HG03196 (cell line): ENCODE measurements at regions not wholly inside any gene's neighbourhood (a gene's known extent, or its start where the extent isn't known, plus 50 kb on each side); places are given as distances from the start of the nearest gene placed in this dataset.
A peak's percentile ranks its signal among the peaks of the same experiment; 100 is the strongest.
"Not testable (repeated sequence)": the region's sequence is repeated elsewhere in the genome, so short reads cannot be mapped to it uniquely, and the experiment has no call there.

Experiments used
- ATAC-seq: cut with Tn5 transposase; IDR thresholded peaks from one replicate; pipeline ENCODE4 v1.9.1; 2021; ENCODE audit not compliant: unreplicated experiment

DNA sequence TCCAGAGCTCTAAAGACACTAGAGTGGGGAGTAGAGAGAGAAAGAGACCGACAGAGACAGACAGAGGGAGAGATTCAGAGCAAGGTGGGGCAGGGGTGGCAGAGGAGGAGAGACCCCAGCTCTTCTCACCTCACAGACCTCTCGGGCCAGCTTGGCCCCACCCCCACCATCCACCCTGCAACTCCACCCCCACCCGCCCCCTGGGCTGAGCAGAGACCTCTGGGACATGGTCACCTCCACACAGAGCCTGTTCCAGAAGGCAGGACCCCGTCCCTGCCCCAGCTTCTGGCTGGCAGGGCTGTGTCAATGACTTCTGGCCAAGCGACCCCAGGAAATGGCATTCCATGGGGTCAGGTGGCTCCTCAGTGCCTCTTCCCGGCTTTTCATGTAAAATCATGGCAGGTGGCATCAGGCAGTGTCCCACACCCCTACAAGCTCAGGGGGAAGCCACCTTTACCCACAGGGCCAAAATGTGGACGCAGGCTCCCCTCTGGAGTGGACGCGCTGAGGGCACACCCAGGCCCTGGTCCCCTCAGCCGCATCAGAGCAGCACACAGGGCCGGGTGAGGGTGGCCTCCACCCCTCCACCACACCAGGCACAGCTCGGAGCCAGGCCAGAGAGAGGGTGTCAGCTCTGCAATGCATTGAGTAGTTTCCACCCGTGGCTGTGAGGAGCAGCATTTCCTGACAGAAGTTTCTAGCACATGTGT lies 131.2 kb upstream of the LPCAT1 start:
- no peak for ATAC-seq

DNA sequence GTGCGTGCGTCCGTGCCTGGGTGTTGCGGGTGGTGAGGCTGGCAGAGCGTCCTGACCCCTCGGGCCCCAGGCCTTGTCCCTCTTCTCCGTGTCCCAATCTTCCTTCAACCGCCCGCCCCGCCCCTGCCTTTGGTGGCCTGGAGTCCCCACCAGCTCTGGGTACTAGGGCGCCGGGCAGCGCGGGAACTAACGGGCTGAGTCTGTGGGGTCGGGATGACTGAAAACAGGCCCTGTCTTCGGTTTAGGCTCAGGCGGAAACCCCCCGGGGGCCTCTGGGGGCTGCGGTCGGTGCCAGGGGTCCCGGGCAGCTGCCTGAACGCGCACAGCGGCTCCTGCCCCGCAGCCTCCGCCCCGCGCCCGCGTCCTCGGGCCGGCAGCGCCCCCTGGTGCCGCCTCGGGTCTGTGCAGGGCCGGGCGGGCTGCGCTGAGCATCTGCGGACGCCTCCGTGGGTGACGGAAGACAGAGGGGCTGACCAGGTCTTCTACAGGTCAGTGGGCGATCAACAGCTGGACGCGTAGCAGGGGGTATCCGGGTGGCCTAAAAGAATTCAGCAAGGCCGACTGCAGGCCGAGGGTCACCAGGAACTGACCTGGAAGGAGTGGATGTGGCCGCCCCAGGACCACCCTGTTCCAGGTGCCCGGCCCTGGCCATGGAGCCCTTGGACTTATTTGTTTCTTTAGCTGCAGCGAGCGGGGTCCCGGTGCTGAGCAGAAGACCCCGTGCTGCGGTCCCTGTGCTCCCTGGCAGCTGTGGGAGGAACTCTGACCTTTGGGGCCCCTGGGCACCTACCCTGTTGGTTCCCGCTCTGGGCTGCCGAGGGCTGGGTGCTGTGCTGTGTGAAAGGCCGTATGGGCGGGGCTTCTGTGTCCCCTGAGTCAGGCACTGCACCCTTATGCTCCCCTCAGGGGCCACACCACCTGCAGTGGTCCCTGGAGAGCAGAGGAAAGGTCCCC lies 130.2 kb upstream of the LPCAT1 start:
- peak; percentile 80 for ATAC-seq

DNA sequence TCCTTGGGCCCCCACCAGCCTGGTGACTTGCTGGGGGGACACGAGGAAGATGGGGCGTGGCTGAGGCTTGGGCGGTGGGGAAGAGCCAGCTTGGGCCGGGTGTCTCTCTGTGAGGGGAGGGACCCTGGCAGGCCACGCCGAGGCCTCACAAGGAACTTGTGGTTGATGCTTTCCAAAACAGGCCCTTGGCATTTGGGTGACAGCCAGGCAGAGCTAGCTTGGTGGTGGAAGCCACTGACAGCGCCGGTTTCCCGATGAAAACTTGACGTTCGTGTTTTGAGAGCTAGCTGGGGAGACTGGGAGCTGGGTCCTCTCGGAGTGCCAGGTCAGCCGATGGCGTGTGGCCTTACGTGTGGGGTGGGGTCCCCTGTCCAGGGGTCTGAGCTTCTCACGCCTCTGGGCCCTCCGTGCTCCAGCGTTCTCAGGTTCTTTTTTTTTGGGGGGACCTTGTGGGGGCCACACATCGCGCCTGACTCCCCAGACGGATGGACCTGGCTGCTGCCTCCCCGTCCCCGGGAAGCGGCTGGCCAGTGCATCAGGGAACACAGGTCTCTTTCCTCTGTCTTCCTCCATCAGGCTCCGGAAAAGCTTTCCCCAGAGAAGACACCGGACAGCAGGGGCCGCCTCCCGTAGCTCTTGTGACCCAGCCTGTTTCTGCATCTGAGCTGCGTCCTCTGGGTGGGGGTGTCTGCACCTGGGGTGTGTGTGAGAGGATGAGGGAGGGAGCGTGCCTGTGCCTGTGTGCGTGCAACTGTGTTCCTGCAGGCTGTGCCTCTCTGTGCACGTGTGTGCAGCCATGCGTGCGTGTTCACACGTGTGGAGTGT lies 129.3 kb upstream of the LPCAT1 start:
- peak; percentile 10 for ATAC-seq

DNA sequence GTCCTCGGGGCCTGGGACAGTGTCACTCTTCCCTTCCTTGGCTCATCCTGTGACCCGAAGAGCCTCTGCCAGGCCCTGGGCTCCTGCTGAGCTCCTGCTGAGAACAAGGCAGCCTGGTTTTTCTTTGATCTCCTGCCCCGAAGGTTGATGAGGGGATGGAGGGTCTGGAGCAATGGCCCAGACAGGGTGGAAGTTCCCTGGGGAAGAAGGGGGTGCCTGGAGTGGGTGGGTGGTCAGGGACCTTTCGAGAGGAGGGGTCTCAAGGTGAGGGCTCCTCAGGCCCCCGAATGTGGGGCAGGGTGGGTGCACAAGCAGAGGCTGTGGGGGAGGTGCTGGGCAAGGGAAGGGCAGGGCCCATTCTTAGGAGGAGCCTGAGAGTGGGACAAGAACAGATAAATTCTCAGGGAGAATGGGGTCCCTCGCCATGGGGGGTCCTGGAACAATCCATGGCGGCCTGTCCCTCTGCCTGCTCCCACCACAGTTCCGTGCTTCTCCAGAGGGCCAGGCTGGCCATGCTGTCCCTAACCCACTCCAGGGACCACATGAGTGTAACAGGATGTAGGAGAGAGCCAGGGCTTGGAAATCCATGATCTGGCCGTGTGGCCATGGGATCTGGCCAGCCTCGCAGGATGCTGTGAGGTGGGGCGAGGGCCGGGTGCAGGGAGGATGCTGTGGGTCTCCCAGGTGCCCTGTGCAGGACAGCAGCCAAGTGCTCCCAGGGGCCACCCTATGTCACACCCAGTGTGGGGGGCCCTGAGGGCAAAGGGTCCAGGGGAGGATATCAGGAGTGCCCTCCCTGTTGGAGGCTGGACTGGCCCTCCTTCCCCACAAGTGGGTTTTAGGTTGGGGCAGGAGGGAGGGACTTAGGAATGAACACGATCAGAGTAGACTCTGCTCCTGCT lies 128.5 kb upstream of the LPCAT1 start:
- ATAC-seq, result no peak

DNA sequence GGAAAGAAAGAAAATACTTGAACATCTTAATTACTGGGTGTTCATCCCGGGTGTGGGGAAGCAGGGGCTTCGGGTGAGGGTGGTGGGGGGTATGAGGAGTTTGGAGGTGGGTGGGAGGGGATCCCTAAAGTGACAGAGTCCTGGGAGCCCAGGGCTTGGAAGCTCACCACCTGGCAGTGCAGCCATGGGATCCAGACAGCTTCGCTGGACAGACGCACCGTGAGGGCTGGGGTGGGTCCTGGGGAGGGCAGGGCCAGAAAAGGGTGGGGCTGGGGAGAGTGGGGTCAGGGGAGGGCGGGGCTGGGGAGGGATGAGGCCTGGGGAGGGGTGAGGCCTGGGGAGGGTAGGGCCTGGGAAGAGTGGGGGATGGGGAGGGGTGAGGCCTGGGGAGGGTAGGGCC lies 127.5 kb upstream of the LPCAT1 start:
- no peak for ATAC-seq

DNA sequence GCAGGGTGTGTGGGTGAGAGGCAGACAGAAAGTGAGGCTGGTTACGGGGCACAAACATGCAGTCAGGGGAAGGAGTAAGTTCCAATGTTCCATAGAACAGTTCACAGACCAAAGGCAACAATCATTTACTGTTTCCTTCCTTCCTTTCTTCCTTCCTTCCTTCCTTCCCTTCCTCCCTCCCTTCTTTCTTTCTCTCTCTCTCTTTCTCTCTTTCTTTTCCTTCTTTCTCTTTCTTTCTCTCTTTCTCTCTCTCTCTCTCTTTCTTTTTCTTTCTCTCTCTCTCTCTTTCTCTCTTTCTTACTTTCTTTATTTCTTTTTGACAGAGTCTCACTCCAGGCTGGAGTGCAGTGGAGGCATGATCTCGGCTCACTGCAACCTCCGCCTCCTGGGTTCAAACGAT lies 125.8 kb upstream of the LPCAT1 start:
- no peak for ATAC-seq

DNA sequence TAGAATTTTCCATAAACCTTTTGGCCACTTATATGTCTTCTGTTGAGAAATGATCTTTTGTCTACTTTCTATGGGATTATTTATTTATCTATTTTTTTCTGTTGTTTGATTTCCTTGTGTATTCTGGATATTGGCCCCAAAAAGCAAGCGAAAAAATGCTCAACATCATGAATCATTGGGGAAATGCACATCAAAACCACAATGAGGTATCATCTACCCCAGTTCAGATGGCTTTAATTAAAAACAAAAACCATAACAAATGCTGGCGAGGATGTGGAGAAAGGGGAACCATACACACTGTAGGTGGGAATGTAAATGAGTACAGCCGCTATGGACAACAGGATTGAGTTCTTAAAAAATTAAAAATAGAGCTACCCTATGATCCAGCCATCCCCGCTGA lies 125.0 kb upstream of the LPCAT1 start:
- ATAC-seq, result no peak

DNA sequence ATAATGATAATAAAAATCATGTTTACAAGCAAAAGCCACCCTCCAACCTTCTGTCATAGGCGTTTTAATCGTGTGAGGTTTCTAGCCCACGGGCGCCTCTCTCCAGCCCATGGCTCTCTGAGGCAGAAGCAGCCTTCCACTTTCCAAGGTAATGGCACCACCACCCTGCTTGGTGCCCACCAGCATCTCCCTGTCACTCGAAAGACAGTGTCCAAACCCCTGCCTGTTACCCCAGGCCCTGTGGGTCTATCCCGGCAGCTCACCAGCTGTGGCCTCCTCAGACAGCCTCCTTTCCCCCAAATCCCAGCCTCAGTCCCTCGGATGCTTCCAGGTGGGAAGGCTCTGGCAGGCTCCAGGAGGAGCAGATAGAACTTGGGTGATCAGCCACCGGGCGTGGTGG lies 123.8 kb upstream of the LPCAT1 start:
- no peak for ATAC-seq

DNA sequence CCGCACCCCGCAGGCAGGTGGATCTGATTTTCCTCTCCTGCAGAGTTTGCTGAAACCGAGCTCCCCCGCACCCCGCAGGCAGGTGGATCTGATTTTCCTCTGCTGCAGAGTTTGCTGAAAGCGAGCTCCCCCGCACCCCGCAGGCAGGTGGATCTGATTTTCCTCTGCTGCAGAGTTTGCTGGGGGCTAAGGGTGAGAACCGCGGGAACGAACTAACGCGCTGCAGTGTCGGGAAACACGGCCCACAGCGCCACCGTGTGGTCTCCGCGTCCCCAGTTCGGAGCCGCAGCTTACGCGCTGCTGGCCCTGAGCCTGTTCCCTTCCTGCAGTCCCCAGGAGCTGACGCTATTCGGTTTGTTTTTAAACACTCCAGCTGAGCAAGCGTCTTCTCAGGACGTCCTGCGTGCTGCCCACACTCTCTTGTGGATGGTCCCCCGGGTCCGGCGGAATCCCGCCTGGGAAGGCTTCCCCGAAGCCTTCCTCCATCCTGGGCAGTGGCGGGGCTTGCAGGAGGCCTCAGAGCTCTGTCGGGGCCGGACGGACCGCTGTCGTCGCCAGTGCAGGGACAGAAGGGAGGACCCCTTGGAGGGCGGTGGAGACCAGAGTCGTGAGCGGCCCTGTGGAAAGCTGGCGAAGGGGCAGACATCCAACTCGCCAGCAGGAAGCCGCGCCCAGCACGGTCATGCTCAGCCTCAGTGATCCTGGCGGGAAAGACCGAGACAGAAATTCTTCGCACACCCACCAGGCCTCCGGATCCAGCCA lies 121.2 kb upstream of the LPCAT1 start:
- ATAC-seq, result peak; percentile 64

DNA sequence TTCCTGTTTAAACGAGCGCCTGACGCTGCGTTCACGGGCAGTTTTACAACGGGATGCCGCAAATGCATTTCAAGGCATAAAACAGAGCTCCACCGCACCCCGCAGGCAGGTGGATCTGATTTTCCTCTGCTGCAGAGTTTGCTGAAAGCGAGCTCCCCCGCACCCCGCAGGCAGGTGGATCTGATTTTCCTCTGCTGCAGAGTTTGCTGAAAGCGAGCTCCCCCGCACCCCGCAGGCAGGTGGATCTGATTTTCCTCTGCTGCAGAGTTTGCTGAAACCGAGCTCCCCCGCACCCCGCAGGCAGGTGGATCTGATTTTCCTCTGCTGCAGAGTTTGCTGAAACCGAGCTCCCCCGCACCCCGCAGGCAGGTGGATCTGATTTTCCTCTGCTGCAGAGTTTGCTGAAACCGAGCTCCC lies 120.6 kb upstream of the LPCAT1 start:
- ATAC-seq, result not testable (repeated sequence)

DNA sequence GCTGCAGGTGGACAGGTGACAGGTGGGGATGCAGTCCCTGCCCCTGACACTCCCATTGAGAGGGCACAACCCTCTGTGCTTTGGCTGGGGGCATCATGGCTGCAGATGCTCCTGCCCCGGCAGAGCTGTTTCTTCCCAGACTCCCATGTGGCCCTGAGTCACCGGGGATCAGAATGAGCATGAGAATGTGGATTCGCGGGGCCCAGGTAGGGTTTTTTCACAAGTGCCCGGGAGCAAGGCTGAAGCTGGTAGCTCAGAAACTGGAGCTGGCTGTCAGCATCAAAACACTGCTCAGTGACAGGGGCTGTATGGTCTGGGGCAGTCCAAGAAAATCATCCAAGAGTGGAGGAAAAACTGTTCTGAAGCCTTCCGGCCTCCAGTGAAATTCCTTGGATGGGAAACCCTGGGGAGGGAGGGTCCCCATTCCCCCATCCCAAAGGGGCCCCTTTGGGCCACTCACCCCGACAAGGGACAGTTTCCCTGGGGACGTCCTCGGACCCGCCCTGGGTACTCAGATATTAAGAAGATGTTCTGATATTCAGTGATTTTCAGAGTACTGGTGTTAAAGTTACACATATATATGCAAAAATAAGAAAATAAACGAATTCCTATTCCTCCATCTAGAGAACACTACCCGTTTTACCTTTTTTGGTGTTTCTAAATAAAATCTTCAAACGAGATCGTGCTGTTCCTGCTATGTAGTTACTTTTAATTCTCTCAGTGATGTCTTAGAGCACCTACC lies 120.1 kb upstream of the LPCAT1 start:
- no peak for ATAC-seq

DNA sequence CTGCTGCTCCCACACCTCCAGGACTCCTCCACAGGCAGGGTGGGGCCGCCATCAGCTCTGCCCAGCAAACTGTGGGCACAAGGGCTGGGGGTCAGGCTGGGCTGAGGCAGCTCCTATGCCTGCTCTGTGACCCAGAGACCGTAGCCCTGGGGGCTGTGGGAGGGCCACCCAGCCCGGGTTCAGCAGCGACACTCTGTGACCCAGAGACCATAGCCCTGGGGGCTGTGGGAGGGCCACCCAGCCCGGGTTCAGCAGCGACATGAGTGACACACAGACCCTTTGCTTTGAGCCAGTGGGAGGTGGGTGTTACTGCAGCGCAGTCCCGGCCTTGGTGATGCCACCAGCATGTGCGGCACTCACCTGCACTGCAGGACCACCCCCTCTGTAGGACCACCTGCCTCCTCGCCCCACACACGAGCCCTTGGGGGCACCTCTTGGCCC lies 118.9 kb upstream of the LPCAT1 start:
- no peak for ATAC-seq

DNA sequence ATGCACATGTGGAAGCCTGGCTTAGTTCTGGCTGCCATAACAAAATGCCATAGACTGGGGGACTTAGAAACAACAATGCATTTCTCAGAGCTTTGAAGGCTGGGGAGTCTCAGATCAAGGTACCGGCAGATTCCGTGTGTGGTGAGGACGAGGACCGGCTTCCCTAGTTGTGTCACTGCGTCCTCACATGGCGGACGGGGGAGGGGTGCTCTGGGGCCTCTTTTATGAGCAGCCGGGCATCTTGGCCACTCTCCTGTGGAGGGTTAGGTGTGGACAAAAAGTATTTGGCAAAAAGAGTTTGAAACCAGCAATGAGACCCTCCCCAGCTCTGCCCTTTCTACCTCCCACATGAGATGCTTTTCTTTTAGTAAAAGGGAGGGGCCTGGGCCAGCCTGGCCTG lies 118.5 kb upstream of the LPCAT1 start:
- no peak for ATAC-seq

DNA sequence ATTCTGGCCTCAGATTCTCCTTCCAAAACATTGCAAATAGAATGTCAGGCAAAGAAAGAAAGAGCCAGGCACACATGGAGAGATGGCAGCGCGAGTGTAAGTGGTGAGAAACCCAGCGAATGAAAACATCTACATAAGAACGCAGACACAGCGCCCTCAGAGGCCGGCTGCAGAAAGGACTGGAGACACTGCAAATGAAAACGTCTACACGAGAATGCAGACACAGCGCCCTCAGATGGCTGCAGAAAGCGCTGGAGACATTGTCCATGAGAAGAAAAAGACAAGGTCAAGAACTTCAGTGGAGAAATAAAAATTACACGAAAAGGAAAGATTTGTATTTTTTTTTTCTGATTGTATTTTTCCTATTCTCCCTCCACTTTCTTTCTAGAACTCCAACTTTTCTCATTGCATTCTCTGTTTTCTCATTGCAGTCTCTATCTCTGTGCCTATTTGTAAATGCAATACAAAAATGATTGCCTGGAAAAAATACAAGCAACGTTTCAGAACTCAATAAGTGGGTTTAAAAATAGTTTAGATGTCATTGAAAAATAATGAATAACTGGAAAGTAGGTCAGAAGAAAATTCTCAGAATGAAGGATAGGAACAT lies 117.9 kb upstream of the LPCAT1 start:
- peak; percentile 76 for ATAC-seq

DNA sequence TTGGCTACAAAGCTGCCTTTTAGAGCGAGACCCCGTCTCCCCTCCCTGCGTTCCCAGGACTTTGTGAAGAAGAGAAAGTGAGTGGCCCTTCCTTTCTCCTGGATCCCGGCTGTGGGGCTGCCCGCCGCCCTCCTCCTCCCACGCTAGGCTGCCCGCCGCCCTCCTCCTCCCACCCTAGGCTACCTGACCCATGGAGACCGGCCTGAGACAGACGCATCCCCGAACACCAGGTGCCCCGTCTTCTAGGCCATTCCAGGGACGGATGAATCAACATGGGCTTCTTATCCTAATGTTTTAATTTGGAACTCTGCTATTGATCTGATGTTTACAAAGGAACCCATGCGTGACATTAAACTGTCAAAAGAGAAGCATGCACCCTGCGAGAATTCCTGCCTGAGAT lies 117.3 kb upstream of the LPCAT1 start:
- no peak for ATAC-seq

DNA sequence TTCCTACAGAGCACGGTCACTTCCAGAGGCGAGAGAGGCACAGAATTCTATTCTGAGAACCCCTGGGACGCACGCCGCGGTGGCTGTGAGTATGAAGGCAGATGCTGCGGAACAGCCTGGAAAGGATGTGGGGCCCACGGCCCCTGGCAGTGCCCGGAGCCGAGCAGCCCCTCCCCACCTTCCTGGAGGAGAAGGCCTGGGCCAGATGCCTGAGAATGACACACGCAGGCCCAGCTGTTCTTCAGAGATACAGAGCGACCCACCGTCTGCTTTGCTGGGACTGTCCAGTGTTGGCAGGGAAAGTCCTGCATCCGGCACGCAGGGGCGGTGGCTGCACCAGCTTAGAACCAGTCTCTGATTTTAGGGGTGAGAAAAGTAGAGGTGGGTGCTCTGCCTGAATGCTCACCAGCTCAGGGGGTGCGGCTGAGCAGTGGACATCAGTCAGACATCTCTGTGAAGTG lies 116.7 kb upstream of the LPCAT1 start:
- ATAC-seq, result no peak

DNA sequence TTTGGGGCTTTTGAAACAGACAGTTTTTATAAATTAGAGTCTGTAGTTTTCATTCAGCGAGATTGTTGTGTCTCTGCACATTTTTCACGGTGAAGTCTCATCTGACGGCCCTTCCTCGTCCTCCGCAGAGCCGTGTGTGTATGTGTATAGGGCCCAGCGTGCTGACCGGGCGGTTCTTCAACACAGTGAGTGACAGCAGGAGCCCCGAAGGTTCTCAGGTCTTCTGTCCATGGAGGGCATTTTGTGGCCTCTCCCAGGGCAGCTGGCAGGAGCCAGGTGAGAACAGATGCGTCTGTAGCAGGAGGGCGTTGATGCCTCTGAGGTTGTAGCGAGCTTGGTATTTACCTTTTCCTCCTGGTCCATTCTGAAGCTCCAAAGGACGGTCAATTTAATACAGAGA lies 116.0 kb upstream of the LPCAT1 start:
- ATAC-seq, result no peak

DNA sequence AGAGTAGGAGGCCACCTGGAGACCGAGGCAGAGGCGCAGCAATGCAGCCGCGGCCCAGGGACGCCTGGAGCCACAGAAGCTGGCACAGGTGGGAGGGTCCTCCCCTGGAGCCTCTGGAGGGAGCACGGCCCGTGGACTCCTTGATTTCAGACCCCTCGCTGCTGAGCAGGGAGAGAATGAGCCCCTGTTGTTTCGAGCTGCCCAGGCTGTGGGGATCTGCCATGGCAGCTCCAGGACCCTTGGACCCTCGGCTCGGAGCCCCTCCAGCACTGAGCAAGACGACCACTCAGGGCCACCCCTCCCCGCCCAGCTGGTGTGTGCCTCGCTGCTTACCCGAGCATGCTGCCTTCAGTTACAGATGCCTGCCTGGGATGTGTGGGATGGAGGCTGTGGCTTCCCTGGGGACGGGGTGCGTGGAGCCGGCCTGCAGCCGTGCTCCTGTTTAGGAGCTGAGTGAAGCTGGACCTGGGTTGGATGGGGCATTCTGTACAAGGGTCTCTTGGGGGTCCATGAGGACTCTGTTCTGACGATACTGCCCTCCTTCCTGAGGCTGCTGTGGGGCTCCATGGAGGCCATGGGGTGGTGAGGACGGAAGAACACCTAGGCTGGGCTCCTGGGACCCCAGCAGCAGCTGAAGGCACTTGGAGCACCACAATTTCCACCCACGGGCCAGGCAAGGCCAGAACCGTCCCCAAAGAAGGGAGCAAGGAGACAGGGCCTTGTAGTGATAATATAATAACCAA lies 115.1 kb upstream of the LPCAT1 start:
- no peak for ATAC-seq
